Caco-2 (cell line): ENCODE measurements at regions not wholly inside any gene's neighbourhood (a gene's known extent, or its start where the extent isn't known, plus 50 kb on each side); places are given as distances from the start of the nearest gene placed in this dataset.

Source experiments
- BruUV-seq: library from RNA; stranded (reverse); fragments of 400-500 nt; replicated peaks from 2 replicates; lab custom pipeline; 2021; lab: Mats Ljungman, UMichigan
- CTCF ChIA-PET: fragments of 300-600 bp; sonication (Branson Sonifier 250); formaldehyde crosslinking; loops from one replicate; lab custom pipeline; 2022; ENCODE audit warnings: antibody characterized with exemption; lab: Charles Lee
- POLR2A ChIA-PET: fragments of 300-600 bp; sonication (Branson Sonifier 250); formaldehyde crosslinking; loops from one replicate; lab custom pipeline; 2022; ENCODE audit warnings: antibody characterized with exemption; lab: Charles Lee
- DNase-seq, 2 experiments: peaks; one replicate each; pipeline versions ENCODE4 v3.0.0 to v3.0.0-alpha.2; 2020 to 2022
- H3K27me3 ChIP-seq: replicated peaks from 2 replicates; pipeline ENCODE4 v1.6.0; 2011; ENCODE audit warnings: low read length; ENCODE audit not compliant: control insufficient read depth, insufficient read depth
- H3K36me3 ChIP-seq: 2 replicates; pipeline ENCODE4 v1.5.1; 2011; ENCODE audit warnings: low read length; ENCODE audit not compliant: control insufficient read depth, insufficient read depth
- H3K4me1 ChIP-seq: fragments of 250-450 bp; sonication (Bioruptor Pico); 2 replicates; pipeline ENCODE4 v1.5.1; 2020; ENCODE audit warnings: mild to moderate bottlenecking
- H3K4me3 ChIP-seq: 2 replicates; pipeline ENCODE4 v1.5.1; 2011; ENCODE audit warnings: low read depth, mild to moderate bottlenecking, control low read depth, low read length
- H3K9me3 ChIP-seq: fragments of 250-450 bp; sonication (Bioruptor Pico); 2 replicates; pipeline ENCODE4 v1.5.1; 2020; ENCODE audit warnings: mild to moderate bottlenecking, moderate library complexity
- H3K27ac Mint-ChIP-seq: one replicate; pipeline ENCODE4 v1.8.0; 2022; ENCODE audit warnings: mixed read lengths; ENCODE audit not compliant: unreplicated experiment
- H3K27me3 Mint-ChIP-seq: one replicate; pipeline ENCODE4 v1.8.0; 2022; ENCODE audit warnings: mixed read lengths; ENCODE audit not compliant: insufficient read depth, unreplicated experiment
- H3K36me3 Mint-ChIP-seq: one replicate; pipeline ENCODE4 v1.8.0; 2022; ENCODE audit warnings: mild to moderate bottlenecking, mixed read lengths; ENCODE audit not compliant: insufficient read depth, unreplicated experiment
- H3K4me1 Mint-ChIP-seq: one replicate; pipeline ENCODE4 v1.8.0; 2022; ENCODE audit warnings: low read depth, mixed read lengths; ENCODE audit not compliant: unreplicated experiment
- H3K4me3 Mint-ChIP-seq: one replicate; pipeline ENCODE4 v1.8.0; 2022; ENCODE audit warnings: mild to moderate bottlenecking, moderate library complexity, mixed read lengths; ENCODE audit not compliant: unreplicated experiment
- H3K9me3 Mint-ChIP-seq: one replicate; pipeline ENCODE4 v1.8.0; 2022; ENCODE audit warnings: mixed read lengths; ENCODE audit not compliant: unreplicated experiment
- intact Hi-C: fragments of 100-400 bp; cut with micrococcal nuclease; formaldehyde crosslinking; loops from one replicate; pipeline ENCODE4 v1.10.0; 2022; ENCODE audit not compliant: unreplicated experiment
- TF ChIP-seq, protein P1 (sequence below), 2 experiments: fragments of 200-600 bp in 1 of 2; IDR thresholded peaks; 1 replicate in 1 of 2; 2 replicates in 1 of 2; pipeline versions ENCODE4 v1.5.1 to v1.8.0; 2011 to 2022; ENCODE audit warnings: antibody characterized with exemption in 1 of 2, control low read depth in 1 of 2, inconsistent platforms in 1 of 2, low read depth in 1 of 2, low read length in 1 of 2, mild to moderate bottlenecking in 1 of 2, moderate library complexity in 1 of 2; ENCODE audit not compliant: insufficient read depth in 1 of 2, severe bottlenecking in 1 of 2, unreplicated experiment in 1 of 2

DNA sequence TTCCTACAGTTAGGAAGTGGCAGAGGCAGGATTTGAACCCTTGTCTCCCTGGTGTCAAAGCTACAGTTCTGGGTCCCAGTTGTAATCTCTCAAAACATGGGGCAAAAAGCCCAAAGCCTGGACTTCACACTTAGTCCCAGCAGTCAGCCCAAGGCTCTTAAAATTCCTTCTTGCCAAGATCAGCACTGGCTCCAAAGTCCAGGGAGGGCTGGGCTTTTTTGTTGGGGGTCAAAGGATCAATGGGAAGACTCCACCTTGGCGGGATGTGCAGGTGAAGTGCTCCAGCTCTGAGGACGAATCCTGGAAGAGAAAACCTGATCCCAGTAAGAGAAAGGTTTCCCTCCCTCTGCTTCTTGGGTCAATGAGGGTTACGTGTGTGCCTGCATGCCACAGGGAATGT lies 195.5 kb downstream of the HAPSTR1 start:
- Histone ChIP-seq H3K9me3 (no peaks in the 10 kb centered on the region), H3K36me3 (no peaks in the 10 kb centered on the region), H3K27me3 (no peaks in the 10 kb centered on the region), H3K4me3 (no peak overlapping the region), H3K4me1 (peaks cover 10% of the 10 kb centered on the region)
- no TSS peak for BruUV-seq
- Mint-ChIP-seq H3K27me3 (peaks cover 2% of the 10 kb centered on the region), H3K36me3 (no peaks in the 10 kb centered on the region), H3K4me3 (no peak overlapping the region), H3K4me1 (no peaks in the 10 kb centered on the region), H3K27ac (no peak overlapping the region), H3K9me3 (peaks cover 9% of the 10 kb centered on the region)
- DNase-seq, result peak; percentile 19 to 50
- CTCF ChIA-PET, result no interaction called here
- POLR2A ChIA-PET, result no interaction called here
- TF ChIP-seq, protein P1, sequence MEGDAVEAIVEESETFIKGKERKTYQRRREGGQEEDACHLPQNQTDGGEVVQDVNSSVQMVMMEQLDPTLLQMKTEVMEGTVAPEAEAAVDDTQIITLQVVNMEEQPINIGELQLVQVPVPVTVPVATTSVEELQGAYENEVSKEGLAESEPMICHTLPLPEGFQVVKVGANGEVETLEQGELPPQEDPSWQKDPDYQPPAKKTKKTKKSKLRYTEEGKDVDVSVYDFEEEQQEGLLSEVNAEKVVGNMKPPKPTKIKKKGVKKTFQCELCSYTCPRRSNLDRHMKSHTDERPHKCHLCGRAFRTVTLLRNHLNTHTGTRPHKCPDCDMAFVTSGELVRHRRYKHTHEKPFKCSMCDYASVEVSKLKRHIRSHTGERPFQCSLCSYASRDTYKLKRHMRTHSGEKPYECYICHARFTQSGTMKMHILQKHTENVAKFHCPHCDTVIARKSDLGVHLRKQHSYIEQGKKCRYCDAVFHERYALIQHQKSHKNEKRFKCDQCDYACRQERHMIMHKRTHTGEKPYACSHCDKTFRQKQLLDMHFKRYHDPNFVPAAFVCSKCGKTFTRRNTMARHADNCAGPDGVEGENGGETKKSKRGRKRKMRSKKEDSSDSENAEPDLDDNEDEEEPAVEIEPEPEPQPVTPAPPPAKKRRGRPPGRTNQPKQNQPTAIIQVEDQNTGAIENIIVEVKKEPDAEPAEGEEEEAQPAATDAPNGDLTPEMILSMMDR (IDR thresholded peaks at IDR 0.05; ENCODE audit: insufficient read depth in 1 of 2, low read depth in 1 of 2, low read length in 1 of 2, severe bottlenecking in 1 of 2, unreplicated experiment in 1 of 2), result no peak
- intact Hi-C loops, result no loop called here

DNA sequence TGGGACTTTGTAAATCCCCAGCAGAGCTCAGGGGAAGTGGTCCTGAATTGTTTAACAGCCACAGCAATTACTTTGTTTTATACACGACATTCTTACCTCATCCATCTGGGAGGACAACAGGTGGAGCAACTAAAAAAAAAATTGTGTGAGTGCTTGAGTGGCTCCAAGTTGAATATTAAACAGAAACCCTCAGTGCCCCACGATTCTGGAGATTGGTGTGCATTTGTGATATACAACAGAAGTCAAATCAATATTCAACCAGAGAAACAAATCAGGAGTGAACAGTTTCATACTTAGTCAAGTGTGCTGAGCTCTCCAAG lies 204.8 kb downstream of the HAPSTR1 start:
- DNase-seq, result no peak
- H3K36me3 ChIP-seq, result no peaks in the 10 kb centered on the region
- intact Hi-C loops, result no loop called here
- Mint-ChIP-seq H3K4me3 (no peak overlapping the region), H3K27ac (no peak overlapping the region), H3K4me1 (no peaks in the 10 kb centered on the region), H3K27me3 (no peaks in the 10 kb centered on the region), H3K9me3 (no peaks in the 10 kb centered on the region), H3K36me3 (no peaks in the 10 kb centered on the region)
- TF ChIP-seq, protein P1 (IDR thresholded peaks at IDR 0.05; ENCODE audit: insufficient read depth in 1 of 2, low read depth in 1 of 2, low read length in 1 of 2, severe bottlenecking in 1 of 2, unreplicated experiment in 1 of 2), result no peak
- no peak overlapping the region for H3K4me3 ChIP-seq
- CTCF ChIA-PET, result no interaction called here
- POLR2A ChIA-PET, result no interaction called here
- H3K4me1 ChIP-seq, result no peaks in the 10 kb centered on the region
- no peaks in the 10 kb centered on the region for H3K27me3 ChIP-seq
- BruUV-seq, result no TSS peak
- H3K9me3 ChIP-seq, result no peaks in the 10 kb centered on the region

DNA sequence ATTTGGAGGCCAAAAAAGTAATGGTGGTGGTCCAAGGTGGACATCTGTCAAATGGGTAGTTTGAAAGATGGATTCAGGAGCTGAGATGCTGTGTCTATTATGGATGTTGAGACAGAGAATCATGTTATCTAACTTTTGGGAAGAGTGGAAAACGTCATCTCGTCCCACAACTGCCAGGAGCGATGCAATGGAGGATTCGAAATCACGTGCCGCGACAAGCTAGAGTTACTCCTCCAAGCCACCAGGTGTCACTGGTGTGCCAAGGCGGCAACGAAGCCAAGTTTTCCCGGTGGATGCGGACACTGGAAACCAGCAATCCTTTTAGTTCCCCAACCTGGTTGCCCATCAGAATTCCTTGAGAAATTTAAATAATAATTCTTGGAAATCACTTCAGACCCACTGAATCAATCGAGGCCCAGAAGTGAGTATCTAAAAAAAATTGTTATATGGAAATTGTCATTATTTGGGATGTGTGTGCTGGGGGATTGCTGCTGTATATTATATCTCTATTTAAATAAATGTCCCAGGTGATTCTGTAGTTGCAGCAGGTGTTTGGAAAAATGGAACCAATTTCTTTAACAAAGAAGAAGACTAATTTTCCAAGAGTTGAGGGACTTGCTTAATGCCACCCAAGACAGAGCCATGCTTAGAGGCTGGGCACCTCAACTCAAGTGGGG lies 206.1 kb downstream of the HAPSTR1 start:
- H3K4me1 ChIP-seq, result no peaks in the 10 kb centered on the region
- intact Hi-C loops, result no loop called here
- no peaks in the 10 kb centered on the region for H3K27me3 ChIP-seq
- no peaks in the 10 kb centered on the region for H3K36me3 ChIP-seq
- no peaks in the 10 kb centered on the region for H3K4me1 Mint-ChIP-seq
- H3K4me3 Mint-ChIP-seq, result no peak overlapping the region
- TF ChIP-seq, protein P1 (IDR thresholded peaks at IDR 0.05; ENCODE audit: insufficient read depth in 1 of 2, low read depth in 1 of 2, low read length in 1 of 2, severe bottlenecking in 1 of 2, unreplicated experiment in 1 of 2), result peak; percentile 72 to 80
- H3K9me3 Mint-ChIP-seq, result no peaks in the 10 kb centered on the region
- no TSS peak for BruUV-seq
- CTCF ChIA-PET, result interaction anchor here (1.0 kb wide), 2 partner anchors 182 to 350 kb away, joined by 3 to 4 read pairs; no protein-coding TSS in a partner anchor
- H3K27me3 Mint-ChIP-seq, result no peaks in the 10 kb centered on the region
- H3K27ac Mint-ChIP-seq, result no peak overlapping the region
- POLR2A ChIA-PET, result no interaction called here
- H3K36me3 Mint-ChIP-seq, result no peaks in the 10 kb centered on the region
- H3K9me3 ChIP-seq, result no peaks in the 10 kb centered on the region
- peak; percentile 58 to 67 for DNase-seq
- no peak overlapping the region for H3K4me3 ChIP-seq
